ENCODE measurements at regions not wholly inside any gene's neighbourhood (a gene's known extent, or its start where the extent isn't known, plus 50 kb on each side); places are given as distances from the start of the nearest gene placed in this dataset.

DNA sequence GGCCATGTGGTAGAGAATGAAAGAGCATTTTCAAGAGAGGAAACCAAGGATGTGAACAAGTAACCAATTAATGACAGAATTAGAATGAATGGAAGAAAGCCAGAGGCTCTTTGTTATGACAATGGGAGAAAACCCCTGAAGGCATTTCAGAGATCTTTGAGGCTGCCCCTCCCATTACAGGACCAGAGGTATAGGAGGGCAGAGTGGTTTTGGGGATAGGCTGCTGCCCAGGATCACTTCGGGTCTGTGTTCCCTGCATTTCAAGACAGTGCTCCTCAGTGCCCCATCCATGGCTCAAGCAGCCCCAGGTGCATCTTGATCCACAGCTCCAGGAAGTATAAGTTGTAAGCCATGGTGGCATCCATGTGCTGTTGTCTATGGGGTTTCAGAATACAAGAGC lies 124.0 kb upstream of the HPF1 start:
- Histone ChIP-seq H4K8ac (ENCODE audit: low read length) (no peak overlapping the region), H2BK120ac (ENCODE audit: low read depth, low read length) (no peak overlapping the region), H3K14ac (ENCODE audit: low read length in 2 of 2) (no peak overlapping the region), H2AK5ac (ENCODE audit: low read length, severe bottlenecking) (no peak overlapping the region), H2BK12ac (ENCODE audit: low read length in 2 of 2) (no peak overlapping the region), H3K4me3 (ENCODE audit: insufficient read depth in 1 of 2, low read depth in 1 of 2, low read length in 2 of 2) (no peak overlapping the region), H3K36me3 (ENCODE audit: control insufficient read depth in 1 of 2, insufficient read depth in 2 of 2, low read depth in 1 of 2, low read length in 2 of 2) (no peaks in the 10 kb centered on the region), H3K4me2 (ENCODE audit: low read length, poor library complexity, severe bottlenecking) (no peak overlapping the region), H3K9me3 (ENCODE audit: control insufficient read depth, low read length) (no peaks in the 10 kb centered on the region), H3K4me1 (ENCODE audit: control insufficient read depth, insufficient read depth, low read depth, low read length) (no peaks in the 10 kb centered on the region), H2BK5ac (ENCODE audit: low read depth, low read length, poor library complexity, severe bottlenecking) (no peak overlapping the region), H3K9ac (ENCODE audit: low read length) (no peak overlapping the region), H3K4ac (ENCODE audit: low read depth in 1 of 2, low read length in 2 of 2) (no peak overlapping the region), H2AFZ (ENCODE audit: low read depth, low read length) (no peak overlapping the region), H3K27ac (ENCODE audit: low read length, poor library complexity, severe bottlenecking) (no peak overlapping the region), H3K79me1 (replicated peaks; ENCODE audit: low read length, poor library complexity, severe bottlenecking) (no peaks in the 10 kb centered on the region), H4K91ac (ENCODE audit: low read length) (no peak overlapping the region), H2BK15ac (ENCODE audit: low read depth, poor library complexity, severe bottlenecking) (no peak overlapping the region), H3K23ac (ENCODE audit: low read length in 2 of 2) (no peak overlapping the region), H3K27me3 (ENCODE audit: control insufficient read depth in 1 of 2, insufficient read depth in 1 of 2, low read length in 2 of 2) (peaks cover 4 to 5% of the 10 kb centered on the region in 2 experiments), H3K18ac (ENCODE audit: low read depth in 1 of 2, low read length in 2 of 2) (no peak overlapping the region)
- WGBS: 59% methylated on average over 1 of the region's 1 CpG
- DNase-seq: no peak

DNA sequence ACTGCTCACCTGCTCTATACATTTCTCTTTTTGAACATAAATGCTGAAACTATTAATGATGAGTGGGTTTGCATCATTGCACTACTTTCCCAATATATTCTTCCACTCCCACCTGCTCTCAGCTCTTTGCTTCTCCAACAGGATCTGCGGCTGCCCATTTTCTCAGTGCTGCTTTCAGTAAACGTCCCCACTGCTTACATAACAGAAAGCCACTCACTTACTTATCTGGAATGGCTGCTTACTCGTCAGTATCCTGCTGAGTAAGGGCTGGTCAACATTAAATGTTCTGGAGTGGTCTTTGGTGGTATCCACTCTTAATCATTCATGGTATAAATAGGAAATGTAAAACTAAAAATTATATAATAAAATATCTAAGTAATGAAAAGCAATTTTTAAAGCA lies 112.8 kb upstream of the HPF1 start:
- WGBS: 50% methylated on average over 1 of the region's 3 CpGs

DNA sequence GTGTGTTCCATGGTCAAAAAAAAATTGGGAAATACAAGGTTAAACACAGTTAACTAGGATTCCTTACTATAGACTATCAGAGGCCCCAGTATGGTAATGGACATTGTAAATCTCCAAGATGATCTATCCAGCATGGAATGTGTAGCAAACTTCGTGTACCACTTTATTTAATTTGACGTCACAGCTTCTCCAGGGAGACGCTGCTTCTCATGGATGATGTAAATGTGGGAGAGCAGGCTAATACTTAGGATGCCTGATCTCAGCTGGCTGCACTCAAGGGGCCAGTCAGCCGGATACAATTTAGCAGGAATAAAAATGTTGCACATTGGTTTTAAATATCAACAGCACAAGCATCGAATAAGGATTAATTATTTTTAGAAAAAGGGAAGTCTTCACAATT lies 111.7 kb upstream of the HPF1 start:
- Histone ChIP-seq H3K27ac (ENCODE audit: low read length, poor library complexity, severe bottlenecking) (no peak overlapping the region), H3K9me3 (ENCODE audit: control insufficient read depth, low read length) (no peaks in the 10 kb centered on the region), H2AFZ (ENCODE audit: low read depth, low read length) (no peak overlapping the region), H3K9ac (ENCODE audit: low read length) (no peak overlapping the region), H3K14ac (ENCODE audit: low read length in 2 of 2) (no peak overlapping the region), H3K4me1 (ENCODE audit: control insufficient read depth, insufficient read depth, low read depth, low read length) (no peaks in the 10 kb centered on the region), H2BK15ac (ENCODE audit: low read depth, poor library complexity, severe bottlenecking) (no peak overlapping the region), H4K91ac (ENCODE audit: low read length) (no peak overlapping the region), H2AK5ac (ENCODE audit: low read length, severe bottlenecking) (no peak overlapping the region), H3K18ac (ENCODE audit: low read depth in 1 of 2, low read length in 2 of 2) (no peak overlapping the region), H4K8ac (ENCODE audit: low read length) (no peak overlapping the region), H3K23ac (ENCODE audit: low read length in 2 of 2) (no peak overlapping the region), H2BK12ac (ENCODE audit: low read length in 2 of 2) (no peak overlapping the region), H2BK5ac (ENCODE audit: low read depth, low read length, poor library complexity, severe bottlenecking) (no peak overlapping the region), H3K4ac (ENCODE audit: low read depth in 1 of 2, low read length in 2 of 2) (no peak overlapping the region), H3K36me3 (ENCODE audit: control insufficient read depth in 1 of 2, insufficient read depth in 2 of 2, low read depth in 1 of 2, low read length in 2 of 2) (no peaks in the 10 kb centered on the region), H3K79me1 (replicated peaks; ENCODE audit: low read length, poor library complexity, severe bottlenecking) (no peaks in the 10 kb centered on the region), H2BK120ac (ENCODE audit: low read depth, low read length) (no peak overlapping the region), H3K4me2 (ENCODE audit: low read length, poor library complexity, severe bottlenecking) (no peak overlapping the region), H3K4me3 (ENCODE audit: insufficient read depth in 1 of 2, low read depth in 1 of 2, low read length in 2 of 2) (no peak overlapping the region), H3K27me3 (ENCODE audit: control insufficient read depth in 1 of 2, insufficient read depth in 1 of 2, low read length in 2 of 2) (peaks cover 0 to 3% of the 10 kb centered on the region in 2 experiments)
- DNase-seq: no peak
- 79% methylated on average over 3 of the region's 5 CpGs for WGBS

More for the DNA sequence above, 112.8 kb upstream of the HPF1 start:
- Histone ChIP-seq H3K4me1 (ENCODE audit: control insufficient read depth, insufficient read depth, low read depth, low read length) (no peaks in the 10 kb centered on the region), H3K18ac (ENCODE audit: low read depth in 1 of 2, low read length in 2 of 2) (no peak overlapping the region), H3K14ac (ENCODE audit: low read length in 2 of 2) (no peak overlapping the region), H2BK12ac (ENCODE audit: low read length in 2 of 2) (no peak overlapping the region), H4K8ac (ENCODE audit: low read length) (no peak overlapping the region), H3K36me3 (ENCODE audit: control insufficient read depth in 1 of 2, insufficient read depth in 2 of 2, low read depth in 1 of 2, low read length in 2 of 2) (no peaks in the 10 kb centered on the region), H2AFZ (ENCODE audit: low read depth, low read length) (no peak overlapping the region), H2BK15ac (ENCODE audit: low read depth, poor library complexity, severe bottlenecking) (no peak overlapping the region), H3K9ac (ENCODE audit: low read length) (no peak overlapping the region), H3K79me1 (replicated peaks; ENCODE audit: low read length, poor library complexity, severe bottlenecking) (no peaks in the 10 kb centered on the region), H3K27ac (ENCODE audit: low read length, poor library complexity, severe bottlenecking) (no peak overlapping the region), H3K4me3 (ENCODE audit: insufficient read depth in 1 of 2, low read depth in 1 of 2, low read length in 2 of 2) (no peak overlapping the region), H2BK120ac (ENCODE audit: low read depth, low read length) (no peak overlapping the region), H3K27me3 (ENCODE audit: control insufficient read depth in 1 of 2, insufficient read depth in 1 of 2, low read length in 2 of 2) (peaks cover 0 to 3% of the 10 kb centered on the region in 2 experiments), H3K23ac (ENCODE audit: low read length in 2 of 2) (no peak overlapping the region), H2AK5ac (ENCODE audit: low read length, severe bottlenecking) (no peak overlapping the region), H3K4me2 (ENCODE audit: low read length, poor library complexity, severe bottlenecking) (no peak overlapping the region), H3K9me3 (ENCODE audit: control insufficient read depth, low read length) (no peaks in the 10 kb centered on the region), H3K4ac (ENCODE audit: low read depth in 1 of 2, low read length in 2 of 2) (no peak overlapping the region), H4K91ac (ENCODE audit: low read length) (no peak overlapping the region), H2BK5ac (ENCODE audit: low read depth, low read length, poor library complexity, severe bottlenecking) (no peak overlapping the region)
- DNase-seq: no peak

DNA sequence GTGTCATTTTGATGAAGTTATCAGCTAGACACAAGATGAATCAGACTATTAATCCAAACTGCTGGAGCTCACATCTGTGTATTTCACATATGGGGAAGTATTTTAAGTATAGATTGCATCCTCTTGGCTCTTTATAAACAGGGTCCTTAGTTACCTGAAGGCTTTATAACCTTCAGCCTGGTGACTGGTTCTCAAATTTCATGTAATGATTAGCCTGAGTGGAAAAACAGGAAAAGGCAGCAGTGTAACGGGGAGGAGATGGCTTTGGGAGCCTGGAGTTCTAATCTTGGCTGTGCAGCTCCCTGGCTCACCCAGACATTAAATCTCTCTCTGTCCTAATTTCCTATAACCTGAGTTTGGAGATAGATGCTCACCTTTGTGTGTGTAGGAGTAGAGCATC lies 103.8 kb upstream of the HPF1 start:
- no peaks in the 10 kb centered on the region for H3K36me3 ChIP-seq (ENCODE audit: control insufficient read depth in 1 of 2, insufficient read depth in 2 of 2, low read depth in 1 of 2, low read length in 2 of 2)
- no peak overlapping the region for H3K4ac ChIP-seq (ENCODE audit: low read depth in 1 of 2, low read length in 2 of 2)
- no peak overlapping the region for H3K27ac ChIP-seq (ENCODE audit: low read length, poor library complexity, severe bottlenecking)
- no peak overlapping the region for H2BK120ac ChIP-seq (ENCODE audit: low read depth, low read length)
- no peak overlapping the region for H3K4me2 ChIP-seq (ENCODE audit: low read length, poor library complexity, severe bottlenecking)
- no peaks in the 10 kb centered on the region for H3K27me3 ChIP-seq (ENCODE audit: control insufficient read depth in 1 of 2, insufficient read depth in 1 of 2, low read length in 2 of 2)
- H3K4me3 ChIP-seq (ENCODE audit: insufficient read depth in 1 of 2, low read depth in 1 of 2, low read length in 2 of 2): no peak overlapping the region
- H2AFZ ChIP-seq (ENCODE audit: low read depth, low read length): no peak overlapping the region
- H3K4me1 ChIP-seq (ENCODE audit: control insufficient read depth, insufficient read depth, low read depth, low read length): no peaks in the 10 kb centered on the region
- no CpG with 5 or more reads among the region's 1 CpG for WGBS
- no peak overlapping the region for H4K8ac ChIP-seq (ENCODE audit: low read length)
- H3K18ac ChIP-seq (ENCODE audit: low read depth in 1 of 2, low read length in 2 of 2): no peak overlapping the region
- H4K91ac ChIP-seq (ENCODE audit: low read length): no peak overlapping the region
- no peak overlapping the region for H3K9ac ChIP-seq (ENCODE audit: low read length)
- DNase-seq: no peak
- H3K9me3 ChIP-seq (ENCODE audit: control insufficient read depth, low read length): no peaks in the 10 kb centered on the region
- no peak overlapping the region for H2BK12ac ChIP-seq (ENCODE audit: low read length in 2 of 2)
- no peak overlapping the region for H2BK15ac ChIP-seq (ENCODE audit: low read depth, poor library complexity, severe bottlenecking)
- no peak overlapping the region for H3K23ac ChIP-seq (ENCODE audit: low read length in 2 of 2)
- no peaks in the 10 kb centered on the region for H3K79me1 ChIP-seq (replicated peaks; ENCODE audit: low read length, poor library complexity, severe bottlenecking)
- H2BK5ac ChIP-seq (ENCODE audit: low read depth, low read length, poor library complexity, severe bottlenecking): no peak overlapping the region
- no peak overlapping the region for H2AK5ac ChIP-seq (ENCODE audit: low read length, severe bottlenecking)
- no peak overlapping the region for H3K14ac ChIP-seq (ENCODE audit: low read length in 2 of 2)

All from mesenchymal stem cell (in vitro differentiated cells and primary cell).